ENCODE measurements at regions not wholly inside any gene's neighbourhood (a gene's known extent, or its start where the extent isn't known, plus 50 kb on each side); places are given as distances from the start of the nearest gene placed in this dataset.

GRCh38 chr10:78196396-78196795, 162.7 kb downstream of the RPS24 start:
- Mint-ChIP-seq H3K27ac (ENCODE audit: unreplicated experiment) (no peak overlapping the region), H3K36me3 (ENCODE audit: unreplicated experiment) (no peaks in the 10 kb centered on the region), H3K9me3 (ENCODE audit: unreplicated experiment) (peaks cover 5% of the 10 kb centered on the region), H3K27me3 (ENCODE audit: unreplicated experiment) (peaks cover 41% of the 10 kb centered on the region), H3K4me3 (ENCODE audit: unreplicated experiment) (no peak overlapping the region), H3K4me1 (ENCODE audit: unreplicated experiment) (no peaks in the 10 kb centered on the region)
- TF ChIP-seq, protein P1, sequence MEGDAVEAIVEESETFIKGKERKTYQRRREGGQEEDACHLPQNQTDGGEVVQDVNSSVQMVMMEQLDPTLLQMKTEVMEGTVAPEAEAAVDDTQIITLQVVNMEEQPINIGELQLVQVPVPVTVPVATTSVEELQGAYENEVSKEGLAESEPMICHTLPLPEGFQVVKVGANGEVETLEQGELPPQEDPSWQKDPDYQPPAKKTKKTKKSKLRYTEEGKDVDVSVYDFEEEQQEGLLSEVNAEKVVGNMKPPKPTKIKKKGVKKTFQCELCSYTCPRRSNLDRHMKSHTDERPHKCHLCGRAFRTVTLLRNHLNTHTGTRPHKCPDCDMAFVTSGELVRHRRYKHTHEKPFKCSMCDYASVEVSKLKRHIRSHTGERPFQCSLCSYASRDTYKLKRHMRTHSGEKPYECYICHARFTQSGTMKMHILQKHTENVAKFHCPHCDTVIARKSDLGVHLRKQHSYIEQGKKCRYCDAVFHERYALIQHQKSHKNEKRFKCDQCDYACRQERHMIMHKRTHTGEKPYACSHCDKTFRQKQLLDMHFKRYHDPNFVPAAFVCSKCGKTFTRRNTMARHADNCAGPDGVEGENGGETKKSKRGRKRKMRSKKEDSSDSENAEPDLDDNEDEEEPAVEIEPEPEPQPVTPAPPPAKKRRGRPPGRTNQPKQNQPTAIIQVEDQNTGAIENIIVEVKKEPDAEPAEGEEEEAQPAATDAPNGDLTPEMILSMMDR (IDR thresholded peaks at IDR 0.05), result no peak
- DNase-seq (ENCODE audit: extremely low spot score, unreplicated experiment), result no peak

- DNase-seq (ENCODE audit: extremely low spot score, unreplicated experiment), result no peak
- TF ChIP-seq, protein P1 (IDR thresholded peaks at IDR 0.05), result no peak
These were observed 163.3 kb downstream of the RPS24 start for GRCh38 chr10:78196964-78197363.

DNA sequence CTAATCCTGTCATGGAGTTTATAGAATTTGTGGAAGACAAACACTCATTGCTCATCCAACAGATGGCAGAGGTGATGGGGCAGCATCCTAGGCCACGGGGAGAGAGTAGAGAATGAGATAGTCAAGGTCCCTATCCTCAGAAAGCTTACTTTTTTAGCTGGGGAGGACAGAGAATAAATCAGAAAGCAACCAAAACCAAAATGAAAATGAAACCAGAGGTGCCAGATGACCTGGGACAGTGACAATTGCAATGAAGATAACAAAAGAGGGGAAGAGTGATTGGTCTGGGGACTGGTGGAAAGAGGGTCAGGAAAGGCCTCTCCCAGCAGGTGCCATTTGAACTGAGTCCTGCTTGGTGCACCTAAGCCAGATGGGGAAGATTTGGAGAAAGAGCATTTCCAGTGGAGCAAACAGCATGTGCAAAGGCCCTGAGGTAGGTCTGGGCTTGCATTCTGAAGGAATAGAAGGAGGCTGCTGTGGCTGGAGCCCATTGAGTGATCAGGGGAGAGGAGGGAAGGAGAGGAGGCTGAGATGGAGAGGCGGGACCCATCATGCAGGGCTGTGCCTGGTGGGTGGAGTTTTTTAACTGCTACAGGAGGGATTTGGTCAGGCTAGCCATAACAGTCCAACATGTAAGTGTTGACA, 164.1 kb downstream of the RPS24 start:
- DNase-seq (ENCODE audit: extremely low spot score, unreplicated experiment), result no peak
- Mint-ChIP-seq H3K27me3 (ENCODE audit: unreplicated experiment) (peaks cover 36% of the 10 kb centered on the region), H3K4me1 (ENCODE audit: unreplicated experiment) (no peaks in the 10 kb centered on the region), H3K27ac (ENCODE audit: unreplicated experiment) (no peak overlapping the region), H3K9me3 (ENCODE audit: unreplicated experiment) (peaks cover 5% of the 10 kb centered on the region), H3K4me3 (ENCODE audit: unreplicated experiment) (no peak overlapping the region), H3K36me3 (ENCODE audit: unreplicated experiment) (no peaks in the 10 kb centered on the region)
- TF ChIP-seq, protein P1 (IDR thresholded peaks at IDR 0.05), result no peak

More at GRCh38 chr10:78196964-78197363, 163.3 kb downstream of the RPS24 start:
- H3K4me3 Mint-ChIP-seq (ENCODE audit: unreplicated experiment), result no peak overlapping the region
- peaks cover 5% of the 10 kb centered on the region for H3K9me3 Mint-ChIP-seq (ENCODE audit: unreplicated experiment)
- H3K4me1 Mint-ChIP-seq (ENCODE audit: unreplicated experiment), result no peaks in the 10 kb centered on the region
- no peak overlapping the region for H3K27ac Mint-ChIP-seq (ENCODE audit: unreplicated experiment)
- no peaks in the 10 kb centered on the region for H3K36me3 Mint-ChIP-seq (ENCODE audit: unreplicated experiment)
- H3K27me3 Mint-ChIP-seq (ENCODE audit: unreplicated experiment), result peaks cover 42% of the 10 kb centered on the region

- peaks cover under 1% of the 10 kb centered on the region for H3K4me1 Mint-ChIP-seq (ENCODE audit: unreplicated experiment)
- no peaks in the 10 kb centered on the region for H3K9me3 Mint-ChIP-seq (ENCODE audit: unreplicated experiment)
- no peaks in the 10 kb centered on the region for H3K36me3 Mint-ChIP-seq (ENCODE audit: unreplicated experiment)
- no peak overlapping the region for H3K4me3 Mint-ChIP-seq (ENCODE audit: unreplicated experiment)
- H3K27ac Mint-ChIP-seq (ENCODE audit: unreplicated experiment), result no peak overlapping the region
- DNase-seq (ENCODE audit: extremely low spot score, unreplicated experiment), result no peak
- H3K27me3 Mint-ChIP-seq (ENCODE audit: unreplicated experiment), result peaks cover 29% of the 10 kb centered on the region
- TF ChIP-seq, protein P1 (IDR thresholded peaks at IDR 0.05), result no peak
These were observed 165.5 kb downstream of the RPS24 start for GRCh38 chr10:78199005-78199725.

DNA sequence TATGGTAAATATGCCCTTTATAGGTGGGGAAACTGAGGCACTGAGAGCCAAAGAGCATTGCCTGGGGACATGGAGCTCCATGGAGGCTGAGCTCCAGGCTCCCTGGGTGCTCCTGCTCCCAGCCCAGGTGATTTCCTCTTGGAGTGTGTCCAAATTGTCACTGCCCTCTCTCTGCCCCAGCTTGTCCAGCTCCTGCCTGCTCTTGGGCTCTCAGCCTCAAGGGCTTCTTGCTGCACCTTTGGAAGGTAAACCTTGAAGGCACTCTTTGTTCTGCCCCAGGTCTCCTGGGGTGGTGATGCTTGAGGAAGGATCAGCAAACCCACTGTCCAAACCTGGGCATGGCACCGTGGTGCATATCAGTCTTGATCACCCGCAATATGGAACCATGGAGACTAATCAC, 166.1 kb downstream of the RPS24 start:
- peaks cover 3% of the 10 kb centered on the region for H3K4me1 Mint-ChIP-seq (ENCODE audit: unreplicated experiment)
- H3K27me3 Mint-ChIP-seq (ENCODE audit: unreplicated experiment), result peaks cover 28% of the 10 kb centered on the region
- no peak overlapping the region for H3K4me3 Mint-ChIP-seq (ENCODE audit: unreplicated experiment)
- H3K9me3 Mint-ChIP-seq (ENCODE audit: unreplicated experiment), result no peaks in the 10 kb centered on the region
- H3K27ac Mint-ChIP-seq (ENCODE audit: unreplicated experiment), result no peak overlapping the region
- no peaks in the 10 kb centered on the region for H3K36me3 Mint-ChIP-seq (ENCODE audit: unreplicated experiment)
- DNase-seq (ENCODE audit: extremely low spot score, unreplicated experiment), result no peak
- TF ChIP-seq, protein P1 (IDR thresholded peaks at IDR 0.05), result no peak
